ENCODE measurements at regions not wholly inside any gene's neighbourhood (a gene's known extent, or its start where the extent isn't known, plus 50 kb on each side); places are given as distances from the start of the nearest gene placed in this dataset.

DNA sequence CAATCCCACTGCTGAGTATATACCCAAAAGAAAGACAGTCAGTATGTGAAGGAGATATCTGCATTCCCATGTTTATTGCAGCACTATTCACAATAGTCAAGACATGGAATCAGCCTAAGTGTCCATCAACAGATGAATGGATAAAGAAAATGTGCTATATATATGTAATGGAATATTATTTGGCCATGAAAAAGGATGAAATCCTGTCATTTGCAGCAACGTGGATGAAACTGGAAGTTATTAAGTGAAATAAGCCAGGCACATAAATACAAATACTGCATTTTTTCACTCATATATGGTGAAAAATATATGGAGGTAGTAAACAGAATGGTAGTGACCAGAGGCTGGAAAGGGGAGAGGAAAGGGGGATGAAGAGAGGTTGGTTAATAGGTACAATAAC, 188.9 kb upstream of the SERP2 start:
- TF ChIP-seq EP300 (IDR thresholded peaks at IDR 0.05; ENCODE audit: low read depth): no peak
- TF ChIP-seq, protein P1, sequence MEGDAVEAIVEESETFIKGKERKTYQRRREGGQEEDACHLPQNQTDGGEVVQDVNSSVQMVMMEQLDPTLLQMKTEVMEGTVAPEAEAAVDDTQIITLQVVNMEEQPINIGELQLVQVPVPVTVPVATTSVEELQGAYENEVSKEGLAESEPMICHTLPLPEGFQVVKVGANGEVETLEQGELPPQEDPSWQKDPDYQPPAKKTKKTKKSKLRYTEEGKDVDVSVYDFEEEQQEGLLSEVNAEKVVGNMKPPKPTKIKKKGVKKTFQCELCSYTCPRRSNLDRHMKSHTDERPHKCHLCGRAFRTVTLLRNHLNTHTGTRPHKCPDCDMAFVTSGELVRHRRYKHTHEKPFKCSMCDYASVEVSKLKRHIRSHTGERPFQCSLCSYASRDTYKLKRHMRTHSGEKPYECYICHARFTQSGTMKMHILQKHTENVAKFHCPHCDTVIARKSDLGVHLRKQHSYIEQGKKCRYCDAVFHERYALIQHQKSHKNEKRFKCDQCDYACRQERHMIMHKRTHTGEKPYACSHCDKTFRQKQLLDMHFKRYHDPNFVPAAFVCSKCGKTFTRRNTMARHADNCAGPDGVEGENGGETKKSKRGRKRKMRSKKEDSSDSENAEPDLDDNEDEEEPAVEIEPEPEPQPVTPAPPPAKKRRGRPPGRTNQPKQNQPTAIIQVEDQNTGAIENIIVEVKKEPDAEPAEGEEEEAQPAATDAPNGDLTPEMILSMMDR (IDR thresholded peaks at IDR 0.05): no peak
- TF ChIP-seq POLR2A (IDR thresholded peaks at IDR 0.05): no peak

Measured in transverse colon (tissue), 3 donors.